AG09309 (cell line): ENCODE measurements at regions not wholly inside any gene's neighbourhood (a gene's known extent, or its start where the extent isn't known, plus 50 kb on each side); places are given as distances from the start of the nearest gene placed in this dataset.

Experiments
- DNase-seq: peaks from one replicate; pipeline ENCODE4 v3.0.0-alpha.2; 2010; ENCODE audit warnings: low read depth
- H3K4me3 ChIP-seq: 2 replicates; pipeline ENCODE4 v1.5.1; 2011; ENCODE audit warnings: mild to moderate bottlenecking, low read depth, low read length, moderate library complexity; ENCODE audit not compliant: control insufficient read depth
- TF ChIP-seq, protein P1 (sequence below): IDR thresholded peaks from 2 replicates; pipeline ENCODE4 v1.5.1; 2011; ENCODE audit warnings: mild to moderate bottlenecking, low read depth, low read length, inconsistent platforms; ENCODE audit not compliant: insufficient read depth, control insufficient read depth; ENCODE audit errors: missing control alignments

DNA sequence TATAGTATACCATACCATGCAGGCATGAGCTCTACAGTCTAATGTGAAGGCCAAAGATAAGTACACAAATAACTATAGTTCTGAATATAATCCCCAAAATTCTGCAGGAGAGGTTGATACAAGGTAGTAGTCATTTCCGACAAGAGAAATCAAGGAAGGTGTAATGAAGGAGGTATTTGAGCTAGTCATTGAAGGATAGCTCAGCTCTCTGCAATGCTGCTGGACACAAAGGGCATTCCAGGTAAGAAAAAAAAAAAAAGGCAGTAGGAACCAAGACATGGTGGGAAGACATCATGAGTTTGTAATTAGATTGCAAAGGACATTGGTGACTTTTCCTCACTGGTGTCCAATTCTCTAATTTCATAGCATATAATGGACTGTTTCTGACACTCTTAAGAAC lies 285.3 kb downstream of the AHR start:
- TF ChIP-seq, protein P1, sequence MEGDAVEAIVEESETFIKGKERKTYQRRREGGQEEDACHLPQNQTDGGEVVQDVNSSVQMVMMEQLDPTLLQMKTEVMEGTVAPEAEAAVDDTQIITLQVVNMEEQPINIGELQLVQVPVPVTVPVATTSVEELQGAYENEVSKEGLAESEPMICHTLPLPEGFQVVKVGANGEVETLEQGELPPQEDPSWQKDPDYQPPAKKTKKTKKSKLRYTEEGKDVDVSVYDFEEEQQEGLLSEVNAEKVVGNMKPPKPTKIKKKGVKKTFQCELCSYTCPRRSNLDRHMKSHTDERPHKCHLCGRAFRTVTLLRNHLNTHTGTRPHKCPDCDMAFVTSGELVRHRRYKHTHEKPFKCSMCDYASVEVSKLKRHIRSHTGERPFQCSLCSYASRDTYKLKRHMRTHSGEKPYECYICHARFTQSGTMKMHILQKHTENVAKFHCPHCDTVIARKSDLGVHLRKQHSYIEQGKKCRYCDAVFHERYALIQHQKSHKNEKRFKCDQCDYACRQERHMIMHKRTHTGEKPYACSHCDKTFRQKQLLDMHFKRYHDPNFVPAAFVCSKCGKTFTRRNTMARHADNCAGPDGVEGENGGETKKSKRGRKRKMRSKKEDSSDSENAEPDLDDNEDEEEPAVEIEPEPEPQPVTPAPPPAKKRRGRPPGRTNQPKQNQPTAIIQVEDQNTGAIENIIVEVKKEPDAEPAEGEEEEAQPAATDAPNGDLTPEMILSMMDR, result no peak
- H3K4me3 ChIP-seq, result no peak overlapping the region
- DNase-seq, result no peak

DNA sequence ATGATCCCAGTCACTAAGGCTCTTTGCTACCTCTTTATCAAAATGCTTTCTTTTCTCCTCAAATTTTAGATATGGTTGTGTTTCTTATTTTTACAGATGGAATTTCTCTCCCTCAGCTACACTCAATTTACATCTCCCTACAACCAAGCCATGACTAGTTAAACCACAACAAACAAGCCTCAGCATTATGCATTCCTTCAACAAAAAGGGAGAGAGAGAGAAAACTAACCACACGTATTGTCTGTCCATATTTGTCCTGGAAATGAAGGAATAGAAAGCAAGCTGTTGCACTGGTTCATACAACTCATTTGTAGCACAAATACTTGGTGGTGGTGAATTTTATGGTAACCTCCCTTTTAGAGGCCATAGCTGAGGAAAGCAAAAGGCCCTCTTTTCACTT lies 286.4 kb downstream of the AHR start:
- TF ChIP-seq, protein P1, result no peak
- no peak overlapping the region for H3K4me3 ChIP-seq
- DNase-seq, result peak; percentile 48

DNA sequence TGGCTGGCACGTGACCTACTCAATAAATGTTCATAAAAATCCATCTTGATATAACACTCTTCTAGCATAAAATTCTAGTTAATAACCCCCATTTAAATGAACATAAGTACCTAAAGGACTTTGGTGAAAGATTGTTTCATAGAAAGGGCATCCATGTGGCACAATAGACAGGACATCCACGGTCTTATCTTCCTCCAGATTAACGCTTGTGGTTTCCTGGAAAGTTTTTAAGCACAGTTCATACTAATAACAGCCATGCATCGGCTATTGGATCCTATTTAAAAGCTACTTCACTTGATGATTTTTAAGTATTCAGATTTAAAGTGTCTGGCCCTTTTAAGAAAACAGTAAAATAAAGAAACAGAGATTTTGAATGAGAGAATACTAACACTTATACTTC lies 288.3 kb downstream of the AHR start:
- no peak overlapping the region for H3K4me3 ChIP-seq
- DNase-seq, result no peak
- TF ChIP-seq, protein P1, result no peak

DNA sequence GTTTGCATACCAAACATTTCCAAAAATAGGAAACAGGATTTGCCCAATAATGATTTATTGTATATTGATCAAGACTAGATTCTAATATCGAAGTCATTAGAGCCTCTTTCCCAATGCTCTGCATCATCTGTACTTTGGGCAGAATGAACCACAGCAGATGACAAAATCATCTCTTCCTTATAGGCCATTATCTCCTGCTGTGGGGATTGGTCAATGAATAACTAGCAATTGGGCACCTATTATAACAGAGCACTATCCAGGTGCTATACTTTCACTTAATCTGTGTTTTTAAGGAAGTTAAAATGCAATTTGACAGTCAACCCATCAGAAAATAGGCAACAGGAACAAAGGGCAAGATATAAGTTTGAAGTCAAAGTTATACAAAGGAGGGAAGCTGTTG lies 290.3 kb downstream of the AHR start:
- TF ChIP-seq, protein P1, result no peak
- DNase-seq, result no peak
- H3K4me3 ChIP-seq, result no peak overlapping the region

DNA sequence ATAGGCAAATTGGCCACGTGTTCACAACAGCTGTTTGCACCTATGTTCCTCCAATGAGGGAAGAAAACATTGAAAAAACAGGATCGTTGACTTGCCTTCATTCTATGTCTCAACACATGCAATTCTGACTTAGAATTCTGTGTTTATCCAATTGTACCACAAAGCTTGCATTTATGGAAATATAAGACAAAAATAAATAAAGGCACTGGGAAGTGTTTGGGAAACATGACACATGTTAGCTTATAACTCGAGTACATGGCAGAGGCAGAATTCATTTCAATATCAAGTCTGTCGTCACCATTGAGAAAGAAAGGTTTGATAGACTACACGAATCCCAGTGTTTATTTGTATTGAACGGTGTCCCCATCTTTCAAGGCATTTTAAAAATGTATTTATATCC lies 291.2 kb downstream of the AHR start:
- TF ChIP-seq, protein P1, result no peak
- DNase-seq, result no peak
- H3K4me3 ChIP-seq, result no peak overlapping the region

DNA sequence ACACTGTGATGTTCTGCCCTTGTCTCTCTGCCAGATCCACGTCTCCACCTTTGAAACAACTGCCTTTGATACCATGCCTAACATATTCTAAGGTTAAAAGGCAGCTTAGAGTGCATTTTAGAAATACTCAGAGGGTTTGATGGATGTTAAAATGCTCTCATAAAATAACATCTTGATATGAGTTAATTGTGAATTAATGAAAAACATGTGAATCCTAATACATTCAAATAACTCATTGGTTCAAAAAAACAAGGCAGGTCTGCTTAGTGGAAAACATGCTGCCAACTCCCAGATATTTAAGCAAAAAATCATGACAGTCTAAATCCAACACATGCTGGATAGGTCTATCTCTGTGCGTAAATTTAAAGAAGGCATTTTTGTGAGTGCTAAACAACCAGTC lies 291.8 kb downstream of the AHR start:
- no peak overlapping the region for H3K4me3 ChIP-seq
- no peak for DNase-seq
- TF ChIP-seq, protein P1, result no peak

DNA sequence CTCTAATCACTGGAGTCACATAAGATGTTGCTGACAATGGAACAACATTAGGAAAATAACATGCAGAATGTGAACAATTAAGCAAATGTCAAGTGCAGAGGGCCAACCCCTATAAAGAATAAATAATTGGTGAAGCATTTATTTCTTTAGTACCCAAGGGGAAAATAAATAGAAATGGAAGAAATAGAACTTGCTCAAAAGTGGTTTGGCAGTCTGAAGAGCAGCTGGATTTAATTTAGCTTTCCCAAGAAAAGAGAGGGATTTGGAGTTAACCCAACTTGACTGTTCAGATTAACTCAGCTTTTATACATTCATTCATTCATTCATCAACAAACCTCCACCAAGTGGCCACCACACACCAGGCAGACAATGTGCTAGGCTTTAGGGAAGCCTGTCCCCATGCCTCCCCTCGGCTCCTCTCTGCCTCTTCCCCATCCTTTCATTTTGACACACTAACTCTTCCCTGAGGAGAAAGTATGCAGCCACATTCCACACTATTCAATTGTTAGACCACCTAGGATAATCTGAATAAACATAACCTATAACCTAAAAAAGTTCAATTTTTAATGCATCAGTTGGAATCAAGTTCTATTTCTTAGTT lies 295.5 kb downstream of the AHR start:
- TF ChIP-seq, protein P1, result no peak
- peak; percentile 67 for DNase-seq

More for the DNA sequence above, 295.5 kb downstream of the AHR start:
- H3K4me3 ChIP-seq, result no peak overlapping the region
